ENCODE measurements at regions not wholly inside any gene's neighbourhood (a gene's known extent, or its start where the extent isn't known, plus 50 kb on each side); places are given as distances from the start of the nearest gene placed in this dataset.
"Not testable (repeated sequence)": the region's sequence is repeated elsewhere in the genome, so short reads cannot be mapped to it uniquely, and the experiment has no call there.

GRCh38 chr5:138702166-138703077 is 50.8 kb upstream of the CTNNA1 start:
- no peak for DNase-seq (ENCODE audit: low read depth)

DNA sequence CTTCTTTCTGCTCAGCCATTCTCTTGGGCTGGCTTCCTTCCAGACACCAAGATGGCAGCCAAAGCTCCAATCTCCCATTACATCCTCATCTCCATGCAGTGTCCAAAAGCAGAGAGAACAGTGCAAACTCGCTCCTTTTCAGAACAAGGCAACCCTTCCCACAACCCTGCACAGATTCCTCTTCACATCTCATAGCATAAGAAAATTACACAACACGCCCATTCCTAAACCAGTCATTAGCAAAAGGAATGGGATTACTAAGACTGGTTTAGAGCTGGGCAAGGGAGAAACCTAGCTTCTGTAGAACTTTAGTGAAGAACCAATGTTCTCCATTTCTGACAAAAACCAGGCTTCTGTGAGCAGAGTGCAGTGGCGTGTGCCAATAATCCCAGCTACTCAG is 51.5 kb upstream of the CTNNA1 start:
- peak; percentile 39 for DNase-seq (ENCODE audit: low read depth)

GRCh38 chr5:138700581-138701362 is 52.5 kb upstream of the CTNNA1 start:
- no peak for DNase-seq (ENCODE audit: low read depth)

DNA sequence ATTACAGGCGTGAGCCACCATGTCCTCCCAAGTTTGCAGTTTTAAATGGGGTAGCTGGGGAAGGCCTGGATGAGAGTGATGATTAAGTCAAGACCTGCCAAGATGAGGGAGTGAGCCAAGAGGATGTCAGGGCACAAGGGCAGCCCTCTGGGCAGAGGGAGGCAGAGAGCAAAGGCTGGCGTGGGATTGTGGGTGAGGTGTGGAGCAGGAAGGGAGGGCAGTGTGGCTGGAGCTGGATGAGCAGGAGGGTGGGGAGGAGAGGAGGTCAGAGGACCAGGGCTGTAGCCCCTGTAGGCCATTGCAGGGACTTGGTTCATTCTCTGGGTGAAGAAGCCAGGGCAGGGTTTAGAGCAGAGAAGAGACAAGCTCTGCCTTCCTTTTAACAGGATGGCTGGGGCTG is 53.7 kb upstream of the CTNNA1 start:
- DNase-seq (ENCODE audit: low read depth): no peak

- no peak for DNase-seq (ENCODE audit: low read depth)
Measured at GRCh38 chr5:138698713-138699112, 54.5 kb upstream of the CTNNA1 start.

DNA sequence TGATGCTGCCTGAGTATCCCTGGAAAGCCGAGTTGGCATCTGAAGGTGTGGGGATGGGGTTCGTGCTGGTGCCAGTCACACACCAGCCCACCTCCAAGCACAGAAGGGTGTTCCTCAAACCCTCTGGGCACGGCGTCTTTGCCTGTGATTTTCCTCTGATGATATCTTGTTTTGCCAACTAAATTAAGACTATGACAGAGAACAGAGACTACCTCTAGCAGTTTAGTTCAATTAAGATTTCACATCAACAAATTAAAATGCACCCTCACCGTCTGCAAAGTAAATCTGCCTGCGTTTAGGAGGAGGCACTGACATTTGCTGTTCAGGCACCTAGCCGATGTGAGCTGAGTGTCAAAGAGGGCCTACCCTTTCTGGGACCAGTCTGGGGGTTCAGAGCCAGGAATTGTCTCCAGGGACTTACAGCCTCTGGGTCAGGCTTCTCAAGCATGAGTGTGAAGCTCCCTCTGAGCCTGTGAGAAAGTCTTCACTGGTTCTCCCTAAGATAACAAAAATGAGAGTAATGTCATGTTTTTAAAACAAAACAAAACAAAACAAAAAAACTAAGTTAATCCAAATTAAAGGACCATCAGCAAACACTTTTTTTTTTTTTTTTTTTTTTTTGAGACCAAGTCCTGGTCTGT is 55.4 kb upstream of the CTNNA1 start:
- DNase-seq (ENCODE audit: low read depth): no peak

DNA sequence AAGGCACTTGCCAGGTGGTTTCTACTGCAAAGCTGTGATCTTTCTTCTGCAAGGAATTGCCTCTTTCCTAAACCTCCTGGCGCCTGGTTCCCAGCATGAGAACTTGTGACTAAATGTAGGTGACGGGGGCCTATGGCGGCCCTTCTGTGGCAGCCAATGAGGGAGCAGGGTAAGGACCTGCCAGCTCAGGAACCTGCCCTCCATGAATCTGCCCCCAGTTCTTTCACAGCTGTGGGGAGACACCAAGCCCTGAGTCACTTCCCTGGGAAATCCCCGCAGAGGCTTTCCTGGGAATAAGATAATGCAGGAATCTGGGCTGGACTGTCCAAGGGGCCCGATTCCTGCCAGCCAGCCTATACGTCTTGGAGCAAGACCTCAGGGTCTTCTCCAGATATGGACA is 56.7 kb upstream of the CTNNA1 start:
- peak; percentile 86 for DNase-seq (ENCODE audit: low read depth)

GRCh38 chr5:138695781-138696180 is 57.4 kb upstream of the CTNNA1 start:
- no peak for DNase-seq (ENCODE audit: low read depth)

- DNase-seq (ENCODE audit: low read depth): no peak
Measured at GRCh38 chr5:138694146-138694545, 59.1 kb upstream of the CTNNA1 start.

GRCh38 chr5:138692370-138692769 is 60.9 kb upstream of the CTNNA1 start:
- DNase-seq (ENCODE audit: low read depth): no peak

- peak; percentile 70 for DNase-seq (ENCODE audit: low read depth)
Measured at GRCh38 chr5:138686668-138687067, 66.6 kb upstream of the CTNNA1 start.

- DNase-seq (ENCODE audit: low read depth): peak; percentile 67
Measured at GRCh38 chr5:138685193-138685745, 68.0 kb upstream of the CTNNA1 start.

GRCh38 chr5:138682462-138682861 is 70.8 kb upstream of the CTNNA1 start:
- DNase-seq (ENCODE audit: low read depth): not testable (repeated sequence)

DNA sequence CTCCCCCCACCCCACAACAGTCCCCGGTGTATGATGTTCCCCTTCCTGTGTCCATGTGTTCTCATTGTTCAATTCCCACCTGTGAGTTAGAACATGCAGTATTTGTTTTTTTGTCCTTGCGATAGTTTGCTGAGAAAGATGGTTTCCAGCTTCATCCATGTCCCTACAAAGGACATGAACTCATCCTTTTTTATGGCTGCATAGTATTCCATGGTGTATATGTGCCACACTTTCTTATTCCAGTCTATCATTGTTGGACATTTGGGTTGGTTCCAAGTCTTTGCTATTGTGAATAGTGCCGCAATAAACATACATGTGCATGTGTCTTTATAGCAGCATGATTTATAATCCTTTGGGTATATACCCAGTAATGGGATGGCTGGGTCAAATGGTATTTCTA is 74.4 kb upstream of the CTNNA1 start:
- DNase-seq (ENCODE audit: low read depth): not testable (repeated sequence)

DNA sequence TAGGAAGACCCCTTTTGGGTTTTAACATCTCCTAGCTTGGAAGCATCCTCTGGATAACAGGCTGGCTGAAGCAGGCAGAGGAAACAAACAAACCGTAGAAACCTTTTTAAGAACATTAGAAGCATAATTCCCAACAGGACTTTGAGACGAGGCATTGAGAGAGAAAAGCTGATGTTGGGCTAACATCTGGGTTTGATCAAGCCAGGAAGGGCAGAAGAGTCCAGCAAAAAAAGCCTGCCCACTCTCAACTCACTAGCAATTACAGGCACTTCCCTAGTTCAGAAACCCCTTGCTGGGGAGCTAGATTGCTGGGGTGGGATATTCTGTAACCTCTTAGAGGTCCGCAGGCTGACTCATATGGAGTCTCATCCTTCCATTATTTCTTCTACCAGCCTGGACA is 75.4 kb upstream of the CTNNA1 start:
- no peak for DNase-seq (ENCODE audit: low read depth)

- DNase-seq (ENCODE audit: low read depth): no peak
Measured at GRCh38 chr5:138676556-138677193, 76.5 kb upstream of the CTNNA1 start.

DNA sequence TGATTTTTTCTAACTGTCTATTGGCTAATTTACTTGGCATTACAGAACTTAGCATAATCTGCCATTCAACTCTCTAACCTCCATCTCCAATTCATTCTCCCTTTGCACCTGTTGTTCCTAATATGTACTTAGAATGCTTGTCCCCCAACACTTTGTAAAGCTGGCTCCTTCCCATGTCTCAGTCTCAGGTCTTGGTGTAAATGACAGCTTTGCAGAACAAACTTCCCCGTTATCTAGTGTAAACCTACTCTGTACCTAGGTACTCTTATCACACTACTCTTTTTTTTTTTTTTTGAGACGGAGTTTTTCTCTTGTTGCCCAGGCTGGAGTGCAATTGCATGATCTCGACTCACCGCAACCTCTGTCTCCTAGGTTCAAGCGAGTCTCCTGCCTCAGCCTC is 77.2 kb upstream of the CTNNA1 start:
- no peak for DNase-seq (ENCODE audit: low read depth)

DNA sequence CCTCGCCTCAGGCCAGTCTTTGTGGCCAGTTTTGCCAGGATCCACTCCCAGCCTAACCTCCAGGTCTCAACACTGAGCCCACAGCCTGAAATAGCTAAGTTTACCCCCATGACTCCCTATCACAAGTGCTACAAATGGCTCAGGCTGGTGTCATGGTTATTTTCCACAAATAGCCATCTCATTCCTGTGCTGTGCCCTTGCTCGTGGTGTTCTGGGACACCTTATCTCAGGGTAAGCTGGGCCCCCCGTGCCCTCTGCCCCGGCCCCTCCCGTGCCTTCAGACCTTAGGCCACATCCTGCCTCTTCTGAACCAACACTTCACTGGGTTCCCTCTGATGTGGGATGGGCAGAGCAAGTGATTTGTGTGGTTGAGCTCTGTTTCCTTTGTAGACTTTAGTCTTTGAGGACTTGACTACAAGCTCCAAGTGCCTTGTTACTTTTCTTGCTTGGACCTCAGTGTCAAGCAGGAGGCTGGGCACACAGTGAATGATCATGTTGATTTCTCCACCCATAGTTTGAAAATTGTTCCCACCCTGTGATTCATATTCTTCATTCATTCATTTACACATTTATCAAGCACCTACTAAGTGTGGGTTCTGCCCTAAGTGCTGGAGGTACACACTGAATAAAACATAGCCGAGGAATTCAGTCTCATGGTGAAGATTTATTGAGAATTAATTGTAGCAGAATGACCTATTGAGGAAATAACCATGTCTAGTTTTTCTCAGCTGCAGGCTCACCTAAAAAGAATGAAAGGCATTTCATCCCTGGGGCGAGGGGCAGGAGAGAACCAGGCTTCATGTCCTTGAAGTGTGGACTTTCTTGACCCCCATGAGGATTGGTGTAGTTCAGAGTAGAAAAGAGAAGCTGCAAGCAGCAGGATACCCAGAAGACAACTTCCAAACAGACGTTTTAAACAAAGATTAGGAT is 84.5 kb upstream of the CTNNA1 start:
- no peak for DNase-seq (ENCODE audit: low read depth)

GRCh38 chr5:138667782-138668331 is 85.4 kb upstream of the CTNNA1 start:
- not testable (repeated sequence) for DNase-seq (ENCODE audit: low read depth)

DNA sequence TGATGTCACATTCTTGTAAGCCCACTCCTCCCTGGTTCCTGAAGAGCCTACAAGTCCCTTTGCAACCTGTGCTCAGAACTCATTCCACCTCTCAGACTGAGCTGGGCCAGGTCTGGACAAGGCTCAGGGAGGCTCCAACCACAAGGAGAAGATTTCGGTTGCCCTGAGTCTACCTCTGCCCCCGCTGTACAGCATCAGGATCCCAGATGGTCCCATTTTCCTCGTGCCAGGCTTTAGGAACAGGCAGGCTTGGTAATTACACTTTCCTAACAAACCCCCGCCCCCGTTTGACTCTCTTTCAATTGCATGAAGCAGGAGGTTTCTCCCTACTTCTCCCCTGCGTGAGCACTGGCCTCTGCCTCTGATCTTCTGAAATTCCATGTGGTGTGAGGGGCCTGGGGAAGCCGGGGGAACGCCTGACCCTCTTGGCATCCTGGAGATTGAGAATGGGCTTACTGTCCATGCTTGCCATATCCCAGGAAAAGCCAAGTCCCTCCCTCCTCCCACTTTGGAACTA is 86.9 kb upstream of the CTNNA1 start:
- DNase-seq (ENCODE audit: low read depth): no peak
